Activated CD4-positive, alpha-beta T cell treated with anti-CD3 and anti-CD28 coated beads, Interleukin-2, amount 50 U/mL, for 1 hour (primary cell): ENCODE measurements at regions not wholly inside any gene's neighbourhood (a gene's known extent, or its start where the extent isn't known, plus 50 kb on each side); places are given as distances from the start of the nearest gene placed in this dataset.
"Not testable (repeated sequence)": the region's sequence is repeated elsewhere in the genome, so short reads cannot be mapped to it uniquely, and the experiment has no call there.

Experiments used
- DNase-seq: peaks from one replicate; pipeline ENCODE4 v3.0.0-alpha.2; 2020

DNA sequence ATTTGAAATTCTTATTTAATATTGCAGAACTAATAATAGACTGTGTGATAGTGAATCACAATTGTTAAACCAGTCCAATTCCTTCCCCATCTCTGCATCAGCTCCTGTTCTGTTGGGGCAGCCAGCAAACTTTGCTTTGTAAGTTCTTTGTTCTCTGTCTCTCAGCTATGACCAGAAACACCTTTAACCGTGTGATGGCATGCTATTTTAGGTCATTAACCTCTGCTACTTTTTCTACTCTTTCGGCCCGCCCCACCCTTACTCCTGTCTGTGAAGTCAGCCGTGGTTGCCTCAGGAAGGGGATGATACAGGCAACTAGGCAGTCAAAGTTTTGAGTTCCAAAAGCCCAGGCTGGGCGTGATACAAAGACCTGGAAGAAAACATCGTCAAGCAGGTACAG is 51.3 kb upstream of the EGFL6 start:
- DNase-seq: no peak

DNA sequence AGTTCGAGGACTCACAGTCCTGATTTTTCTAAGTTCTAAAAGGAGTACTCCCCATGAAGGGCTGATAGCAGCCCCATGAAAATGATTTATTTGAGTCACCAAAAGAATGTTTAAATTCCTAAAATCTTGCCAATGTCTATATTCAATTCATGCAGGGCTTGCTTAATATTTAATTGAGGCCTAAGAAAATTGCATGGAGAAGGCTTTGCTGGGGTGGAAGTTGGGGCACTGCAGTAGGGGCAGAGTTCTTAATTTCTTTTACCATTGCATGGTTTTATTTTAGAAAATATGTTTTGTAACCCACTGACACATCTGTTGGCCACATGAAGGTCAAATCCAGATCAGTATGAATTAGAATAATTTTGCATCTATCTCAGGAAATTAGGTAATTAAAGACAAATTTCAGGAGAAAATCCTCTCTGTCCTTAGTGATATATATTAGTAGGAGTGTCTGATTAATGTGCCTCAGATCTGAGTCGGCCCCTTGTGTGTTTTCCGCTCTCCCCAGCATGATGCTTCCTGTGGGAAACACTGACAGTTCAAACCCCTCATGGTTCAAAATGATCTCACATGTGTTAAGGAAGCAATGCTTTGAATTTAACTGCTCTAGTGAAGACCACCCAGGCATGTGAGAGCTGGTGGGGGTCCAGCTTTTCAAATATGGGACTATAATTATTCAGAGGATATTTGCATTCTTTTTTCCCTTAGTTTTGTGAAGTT is 54.0 kb upstream of the EGFL6 start:
- DNase-seq: no peak

DNA sequence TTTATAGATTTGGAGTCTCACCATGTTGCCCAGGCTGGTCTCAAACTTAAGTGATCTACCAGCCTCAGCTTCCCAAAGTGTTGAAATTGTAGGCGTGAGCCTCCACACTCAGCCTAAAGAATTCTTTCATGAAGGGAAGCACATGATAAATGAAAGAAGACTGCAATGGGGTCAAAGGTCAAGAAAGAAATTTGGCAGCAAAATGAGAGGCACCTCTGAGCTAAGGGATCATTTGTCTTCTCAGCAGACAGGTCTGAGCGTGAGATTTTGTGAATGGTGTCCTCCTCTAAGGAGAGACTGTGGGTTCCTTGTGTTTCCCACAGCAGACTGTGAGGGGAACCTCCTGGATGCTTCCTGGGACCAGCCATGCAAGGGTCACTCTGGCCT is 57.5 kb upstream of the EGFL6 start:
- DNase-seq: no peak

DNA sequence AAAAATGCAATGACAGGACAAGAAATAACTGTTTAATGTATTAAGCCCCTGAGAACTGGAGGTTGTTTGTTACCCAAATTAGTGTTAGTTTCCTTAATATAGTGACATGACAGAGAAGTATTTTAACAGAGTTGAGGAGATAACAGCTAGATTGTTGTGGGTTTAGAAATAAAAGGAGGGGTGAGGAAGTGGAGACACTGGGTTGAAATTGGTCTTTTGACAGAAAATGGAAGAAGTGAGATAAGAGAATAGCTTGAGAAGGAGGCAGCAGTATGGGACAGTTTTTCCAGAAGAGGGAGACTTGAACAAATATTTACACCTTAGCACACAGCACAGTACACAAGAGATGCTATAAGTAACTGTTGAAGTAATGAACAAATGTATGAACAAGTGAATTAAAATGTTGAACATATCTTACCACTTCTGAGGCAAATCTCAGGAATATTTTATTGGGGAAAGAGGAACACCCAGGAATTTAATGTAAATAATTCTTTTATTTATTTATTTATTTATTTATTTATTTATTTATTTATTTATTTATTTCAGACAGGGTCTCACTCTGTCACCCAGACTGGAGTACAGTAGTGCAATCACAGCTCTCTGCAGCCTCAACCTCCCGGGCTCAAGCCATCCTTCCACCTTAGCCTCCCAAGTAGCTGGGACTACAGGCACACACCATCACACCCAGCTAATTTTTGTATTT is 58.0 kb upstream of the EGFL6 start:
- no peak for DNase-seq

DNA sequence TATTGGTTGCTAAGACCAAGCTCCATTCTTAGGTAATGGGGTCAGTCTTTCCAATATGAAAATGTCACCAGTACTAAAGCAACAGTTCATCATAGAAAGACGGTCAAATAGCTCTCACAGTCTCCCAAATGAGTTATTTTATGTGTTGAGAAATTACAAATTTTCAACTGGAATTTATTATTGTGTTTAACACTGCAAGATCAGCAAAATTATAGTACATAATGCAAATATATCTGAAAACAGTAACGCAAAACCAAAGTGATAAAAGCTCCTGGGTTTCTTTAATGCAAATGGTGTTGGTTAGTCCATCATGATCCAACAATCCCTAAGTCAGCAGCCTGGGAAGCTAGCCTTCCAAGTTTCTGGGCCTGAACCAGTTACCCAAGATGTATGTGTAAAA is 61.5 kb upstream of the EGFL6 start:
- no peak for DNase-seq

DNA sequence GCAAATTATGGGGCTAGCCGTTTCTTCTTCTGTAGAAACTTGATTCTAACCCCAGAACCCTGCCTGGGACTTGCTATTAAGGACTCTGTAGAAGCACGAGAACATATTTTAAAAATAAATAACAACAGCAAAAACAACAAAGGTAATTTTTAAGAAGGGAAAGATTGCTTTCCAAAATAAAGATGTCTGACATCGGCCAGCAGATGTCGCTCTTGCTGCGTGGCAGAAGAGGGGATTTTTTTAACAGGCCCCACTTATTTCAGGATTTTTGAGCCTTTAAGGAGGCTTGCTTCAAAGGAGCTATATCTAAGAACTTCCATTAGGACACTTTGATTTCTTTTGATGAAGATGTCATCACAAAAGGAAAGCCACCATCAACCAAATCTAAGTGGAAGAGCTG is 62.8 kb upstream of the EGFL6 start:
- peak; percentile 49 for DNase-seq

DNA sequence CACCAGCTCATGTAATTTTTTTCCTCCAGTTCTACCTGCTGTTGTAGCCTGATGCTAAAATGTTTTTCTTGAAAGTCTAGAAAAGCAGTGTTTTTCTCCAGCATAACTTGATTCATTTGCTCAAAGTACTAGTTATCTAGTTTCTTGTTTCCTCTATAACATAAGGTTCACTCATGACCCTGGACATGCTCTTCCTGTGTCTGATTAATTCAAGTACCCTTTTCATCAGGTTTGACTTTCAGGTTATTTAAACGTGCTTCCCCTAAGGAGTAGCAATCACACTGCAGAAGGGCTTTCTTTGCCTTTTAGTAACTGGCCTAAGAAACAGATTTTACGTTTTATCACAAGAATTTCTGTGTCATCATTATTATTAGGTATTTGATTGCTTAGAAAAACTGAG is 66.8 kb upstream of the EGFL6 start:
- DNase-seq: no peak

DNA sequence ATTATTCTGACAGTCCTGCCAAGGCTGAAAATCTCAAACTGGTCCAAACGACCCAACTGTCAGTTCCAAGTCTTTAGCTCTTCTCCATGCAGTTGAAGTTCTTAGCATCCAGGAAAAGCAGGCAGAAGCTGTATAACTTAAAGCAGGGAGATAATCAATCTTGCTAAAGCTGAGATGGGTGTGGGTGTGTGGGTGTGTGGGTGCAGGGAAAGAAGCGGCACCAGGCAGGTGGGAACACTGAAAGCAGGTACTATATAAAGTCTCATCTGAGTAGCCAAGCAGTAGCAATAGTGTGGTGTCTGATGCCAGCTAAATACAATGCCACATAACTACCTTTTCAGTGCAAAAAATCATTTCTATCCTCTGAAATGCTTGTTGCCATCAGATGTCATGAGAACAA is 69.7 kb upstream of the EGFL6 start:
- no peak for DNase-seq

DNA sequence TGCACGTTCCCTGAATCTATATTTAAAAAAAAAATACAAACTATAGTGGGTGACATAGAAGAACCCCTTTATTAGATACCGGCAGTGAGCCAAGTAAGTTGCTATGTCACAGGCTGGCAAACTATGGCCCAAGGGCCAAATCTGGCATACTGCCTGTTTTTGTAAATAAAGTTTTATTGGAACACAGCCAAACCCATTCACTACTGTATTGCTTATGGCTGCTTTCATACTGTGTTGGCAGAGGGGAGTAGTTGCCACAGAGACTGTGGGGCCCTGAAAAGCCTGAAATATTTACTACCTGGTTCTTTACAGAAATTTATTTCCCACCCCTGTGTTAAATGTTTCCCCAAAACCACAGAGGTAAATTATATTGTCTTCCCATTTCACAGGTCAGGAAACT is 71.2 kb upstream of the EGFL6 start:
- DNase-seq: no peak

DNA sequence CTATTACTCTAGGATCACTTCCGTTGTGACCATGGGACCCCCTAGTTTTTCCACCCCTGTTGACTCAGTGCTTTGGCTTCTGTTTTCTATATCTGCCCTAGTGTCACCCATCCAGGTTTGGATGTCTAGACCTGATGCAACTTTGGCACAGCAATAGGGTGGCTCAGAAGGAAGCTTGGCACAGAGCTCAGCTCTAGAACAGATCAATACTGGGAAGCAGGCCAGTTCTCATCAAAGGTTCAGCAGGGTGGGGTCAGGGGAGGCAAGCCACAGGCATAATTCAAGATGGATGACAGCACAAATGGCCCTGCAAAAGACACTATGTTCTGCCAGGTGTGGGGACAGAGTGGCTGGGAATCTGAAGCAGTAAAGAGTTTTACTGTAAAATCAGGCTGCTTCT is 74.2 kb upstream of the EGFL6 start:
- DNase-seq: no peak

DNA sequence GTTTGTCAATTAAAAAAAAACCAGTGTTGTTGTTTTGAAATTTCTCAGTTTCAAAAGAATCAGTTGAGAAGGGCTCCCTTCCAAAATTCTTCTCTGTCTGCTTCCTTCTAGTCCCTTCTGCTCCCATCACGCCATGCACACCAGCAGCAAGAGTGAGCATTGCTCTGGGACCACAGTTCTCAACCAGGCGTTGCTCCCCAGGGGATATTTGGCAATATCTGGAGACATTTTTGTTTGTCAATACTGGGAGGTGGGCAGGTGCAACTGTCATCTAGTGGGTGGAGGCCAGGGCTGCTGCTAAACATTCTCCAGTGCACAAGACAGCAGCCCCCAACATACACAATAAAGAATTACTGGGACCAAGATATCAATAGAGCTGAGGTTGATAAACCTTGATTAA is 74.8 kb upstream of the EGFL6 start:
- no peak for DNase-seq

DNA sequence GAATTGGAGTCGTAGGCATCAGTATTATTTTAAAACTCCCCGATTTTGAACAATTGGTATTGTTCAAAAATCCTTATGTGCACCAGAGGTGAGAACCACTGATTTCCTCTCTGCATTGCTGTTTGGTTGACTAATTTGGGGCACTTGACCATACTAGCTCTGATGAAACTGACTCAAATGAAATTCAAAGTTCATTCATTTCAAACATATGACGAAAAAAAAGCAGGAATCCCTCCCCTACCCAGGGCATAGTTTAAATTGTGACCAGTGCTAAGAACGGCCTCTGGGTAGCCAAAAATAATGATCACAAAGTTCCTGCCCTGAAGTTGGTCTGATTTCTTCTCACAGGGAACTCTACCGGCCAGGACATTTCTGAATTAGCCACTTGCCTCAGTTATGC is 75.7 kb upstream of the EGFL6 start:
- no peak for DNase-seq

DNA sequence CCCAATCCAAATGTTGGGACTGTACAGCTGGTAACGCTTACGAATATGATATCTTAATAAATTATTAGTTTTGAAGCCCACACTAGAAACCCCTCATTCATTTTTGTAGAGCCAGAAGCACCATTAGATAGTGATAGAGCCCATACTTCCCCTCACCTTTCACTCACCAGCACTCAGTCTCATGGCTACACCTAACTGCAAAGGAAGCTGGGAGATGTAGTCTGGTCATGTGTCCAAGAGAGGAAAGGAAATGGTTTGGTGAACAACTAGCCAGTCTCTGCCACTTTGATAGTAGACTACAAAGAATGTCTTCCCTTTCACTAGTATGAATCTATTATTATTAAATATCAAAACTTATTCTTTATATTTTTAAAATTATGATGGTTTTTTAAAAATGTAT is 77.1 kb upstream of the EGFL6 start:
- no peak for DNase-seq

DNA sequence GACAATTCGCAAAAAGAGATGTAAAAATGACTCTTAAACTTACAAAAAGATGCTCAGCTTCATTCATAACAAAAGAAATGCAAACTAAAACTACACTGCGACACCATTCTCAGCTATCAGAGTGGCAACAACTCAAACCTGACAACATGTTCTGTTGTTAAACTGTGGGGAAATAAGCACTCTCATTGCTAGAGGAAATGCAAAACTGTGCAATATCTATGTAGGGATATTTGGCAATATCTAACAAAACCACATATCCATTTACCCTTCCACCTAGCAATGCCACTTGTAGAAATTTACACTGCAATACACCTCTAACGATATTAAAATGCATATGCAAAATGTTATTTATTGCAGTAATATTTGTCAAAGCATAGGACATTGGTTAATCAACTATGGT is 78.3 kb upstream of the EGFL6 start:
- DNase-seq: no peak

DNA sequence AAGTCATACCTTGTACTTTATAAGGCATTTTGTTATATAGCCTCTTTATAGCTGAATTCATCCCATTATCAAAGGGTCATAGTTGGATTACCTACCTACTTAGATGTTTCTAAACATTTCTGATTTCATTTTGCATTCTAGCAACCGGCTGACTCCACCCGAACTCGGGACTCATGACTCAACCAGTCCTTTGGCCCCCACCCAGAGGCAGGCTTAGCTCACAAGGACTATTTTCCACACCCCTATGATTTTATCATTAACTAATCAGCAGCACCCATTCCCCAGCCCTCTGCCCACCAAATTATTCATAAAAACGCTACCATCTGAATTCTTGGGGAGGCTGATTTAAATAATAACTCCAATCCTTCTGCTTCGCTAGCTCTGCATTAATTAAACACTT is 79.9 kb upstream of the EGFL6 start:
- no peak for DNase-seq

DNA sequence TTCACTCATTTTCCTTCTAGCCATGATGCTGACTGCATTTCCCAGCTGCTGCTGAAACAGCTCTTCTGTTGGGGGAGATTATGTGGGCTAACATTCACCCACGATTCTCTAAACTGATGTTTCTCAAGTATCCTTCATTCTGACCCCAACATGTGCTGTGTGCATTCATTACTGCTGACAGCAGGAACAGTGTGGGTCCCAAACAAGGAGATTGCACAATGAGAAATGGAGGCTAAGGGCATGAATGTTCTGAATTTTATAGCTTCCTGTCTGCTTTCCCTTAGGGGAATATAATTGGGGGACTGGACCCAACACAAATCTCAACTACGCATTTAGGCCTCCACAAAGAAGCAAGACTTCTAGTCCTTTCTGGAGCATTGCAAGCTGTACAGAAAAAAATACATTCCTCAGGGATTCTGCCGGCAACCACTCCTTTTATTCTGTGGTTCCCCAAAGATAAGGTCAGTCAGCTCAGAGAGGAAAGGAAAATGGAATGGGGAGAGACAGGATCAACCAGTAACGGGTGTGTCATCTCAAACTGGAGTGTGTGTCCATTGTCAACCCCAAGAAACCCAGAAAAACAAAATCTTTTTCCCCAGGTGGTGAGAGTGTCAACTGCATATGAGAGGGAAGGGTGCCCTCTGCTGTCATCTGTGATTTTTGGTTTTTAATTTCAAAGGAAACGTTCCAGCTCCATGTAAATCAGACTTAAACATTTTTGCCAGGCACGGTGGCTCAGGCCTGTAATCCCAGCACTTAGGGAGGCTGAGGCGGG is 81.5 kb upstream of the EGFL6 start:
- DNase-seq: peak; percentile 22

DNA sequence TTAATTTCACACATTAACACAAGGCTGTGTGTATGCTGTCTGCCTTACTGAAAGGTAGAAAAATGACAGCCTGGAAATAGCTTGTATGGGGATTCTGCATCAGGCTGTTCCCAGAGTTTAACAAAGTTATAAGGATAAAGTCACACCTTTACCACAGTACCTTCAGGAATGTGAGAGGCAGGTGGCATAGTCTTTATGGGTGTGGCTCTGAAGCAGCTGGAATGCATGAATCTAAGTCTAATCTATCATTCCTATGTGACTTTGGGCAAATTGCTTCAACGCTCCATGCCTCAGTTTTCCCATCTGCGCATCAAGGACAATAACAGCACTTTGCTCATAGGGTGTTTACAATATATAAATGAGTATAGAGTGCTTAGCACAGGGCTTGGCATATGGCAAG is 84.2 kb upstream of the EGFL6 start:
- DNase-seq: no peak

DNA sequence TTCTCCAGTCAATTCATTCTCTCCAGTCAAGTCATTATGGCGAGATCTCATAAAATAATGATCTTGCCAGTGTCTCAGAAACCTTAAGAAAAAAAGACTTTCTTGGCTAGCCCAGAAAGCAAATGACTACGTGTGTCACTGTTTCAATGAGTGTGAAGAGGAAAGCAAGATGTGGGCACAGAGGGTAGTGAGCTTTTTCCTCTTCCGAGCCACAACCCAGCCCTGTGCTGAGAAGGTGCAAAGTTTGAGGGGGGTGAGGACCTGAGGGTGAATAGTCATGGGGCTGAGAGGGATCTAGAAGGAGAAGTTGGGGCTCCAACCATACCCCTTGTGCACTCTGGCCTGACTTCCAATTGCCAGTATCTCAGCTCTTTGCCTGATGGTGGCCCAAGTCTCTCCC is 85.6 kb upstream of the EGFL6 start:
- no peak for DNase-seq

DNA sequence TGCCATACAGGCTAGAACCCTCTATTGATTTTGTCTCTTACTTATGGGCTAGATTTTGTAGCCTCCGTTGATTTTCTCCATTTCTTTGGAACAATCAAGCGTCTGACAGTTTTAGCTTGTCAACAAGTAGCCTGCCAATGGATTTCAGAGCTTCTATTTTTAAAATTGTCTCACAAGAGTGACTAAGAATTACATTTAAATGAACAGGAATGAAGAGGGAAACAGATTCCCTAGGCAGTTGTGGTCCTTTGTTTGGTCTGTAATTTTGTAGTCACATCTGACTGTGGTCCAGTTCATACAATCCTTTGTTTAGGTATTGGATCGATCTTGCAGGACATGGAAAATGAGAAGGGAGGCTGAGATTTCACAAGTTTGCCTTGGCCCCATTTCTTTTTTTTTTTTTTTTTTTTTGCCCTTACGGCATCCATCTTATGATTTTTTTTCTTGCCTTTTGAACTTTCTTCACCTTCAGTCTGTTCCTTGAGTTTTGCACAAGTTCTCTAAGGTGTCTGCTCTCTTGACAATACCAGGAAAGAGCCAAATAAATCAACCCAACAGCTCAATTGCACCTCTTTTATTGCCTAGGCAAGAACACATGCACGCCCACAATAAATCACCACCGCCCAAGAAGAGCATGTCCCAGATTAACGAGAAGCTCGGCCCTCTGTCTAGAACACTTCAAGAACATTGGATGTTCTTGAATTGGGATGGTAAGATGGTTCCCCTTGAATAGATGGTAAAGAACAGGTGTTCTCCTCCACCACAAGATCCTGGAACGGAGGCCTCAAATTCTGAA is 86.5 kb upstream of the EGFL6 start:
- no peak for DNase-seq

DNA sequence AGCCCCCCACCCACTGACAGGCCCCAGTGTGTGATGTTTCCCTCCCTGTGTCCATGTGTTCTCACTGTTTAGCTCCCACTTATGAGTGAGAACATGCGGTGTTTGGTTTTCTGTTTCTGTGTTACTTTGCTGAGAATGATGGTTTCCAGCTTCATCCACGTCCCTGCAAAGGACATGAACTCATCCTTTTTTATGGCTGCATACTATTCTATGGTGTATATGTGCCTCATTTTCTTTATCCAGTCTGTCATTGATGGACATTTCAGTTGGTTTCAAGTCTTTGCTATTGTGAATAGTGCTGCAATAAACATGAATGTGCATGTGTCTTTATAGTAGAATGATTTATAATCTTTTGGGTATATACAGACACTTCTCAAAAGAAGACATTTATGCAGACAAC is 88.6 kb upstream of the EGFL6 start:
- not testable (repeated sequence) for DNase-seq

DNA sequence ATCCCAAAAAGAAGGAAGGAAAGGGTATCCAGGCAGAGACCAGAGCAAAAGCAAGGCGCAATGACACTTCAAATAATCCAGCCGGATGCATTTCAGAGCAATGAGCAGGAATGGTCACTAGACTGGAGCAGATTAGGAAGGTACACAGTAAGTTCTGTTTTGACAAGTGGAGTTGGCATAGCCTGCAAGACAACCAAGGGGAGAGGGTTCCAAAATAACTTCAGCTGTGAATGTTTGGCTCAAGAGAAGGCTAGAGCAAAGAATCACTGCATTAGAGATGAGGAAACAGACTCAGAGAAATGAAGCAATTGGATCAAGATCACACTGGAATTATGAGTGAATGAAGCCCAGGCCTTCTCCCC is 90.0 kb upstream of the EGFL6 start:
- DNase-seq: no peak

DNA sequence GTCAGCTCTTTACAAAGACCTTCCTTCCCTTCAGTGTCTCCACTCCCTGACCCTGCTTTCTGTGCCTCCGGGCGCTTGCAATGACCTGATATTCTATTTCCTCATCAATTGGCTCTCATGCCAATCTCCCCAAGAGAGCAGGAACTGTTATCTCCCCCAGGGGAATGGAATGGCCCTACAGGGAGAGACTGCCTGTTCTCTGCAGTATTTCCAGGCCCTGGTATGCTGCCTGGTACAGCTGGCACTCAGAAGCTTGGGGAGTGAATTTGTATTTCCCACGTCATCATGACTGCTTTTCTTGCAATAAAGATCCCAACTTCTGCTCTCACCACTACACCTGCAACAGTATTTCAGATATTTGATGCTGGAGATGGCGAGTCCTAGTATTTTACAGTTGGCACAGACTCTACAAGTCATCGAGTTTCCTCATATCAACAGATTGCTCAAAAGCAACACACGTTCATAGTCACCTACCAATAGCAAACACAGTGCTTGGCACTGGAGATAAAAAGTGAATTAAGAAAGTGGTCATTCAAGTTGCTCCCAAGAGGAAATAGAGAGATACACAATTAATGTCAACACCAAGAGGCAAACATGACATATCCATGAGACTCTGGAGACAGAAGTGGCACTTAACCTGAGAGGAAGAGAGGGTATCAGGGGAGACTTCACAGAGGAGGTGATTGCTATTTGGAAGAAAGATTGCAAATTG is 90.5 kb upstream of the EGFL6 start:
- no peak for DNase-seq

DNA sequence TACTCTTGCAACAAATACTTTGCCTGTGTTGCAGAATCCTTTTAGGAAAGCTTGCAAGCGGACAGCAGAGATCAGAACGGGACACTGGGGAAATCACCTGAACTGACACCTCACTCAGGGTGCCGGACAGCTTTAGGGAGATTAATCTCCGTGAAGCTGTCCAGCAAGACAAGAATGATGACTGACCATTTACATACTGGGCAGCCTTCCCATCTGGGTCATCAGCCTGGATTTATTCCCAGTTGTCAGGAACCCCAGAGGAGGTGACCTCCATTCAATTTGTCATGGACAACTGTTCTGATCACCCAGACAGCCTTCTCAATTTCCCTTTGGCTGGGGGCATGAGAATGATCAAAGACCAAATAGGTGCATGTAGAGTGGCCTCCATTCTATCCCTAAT is 93.0 kb upstream of the EGFL6 start:
- DNase-seq: no peak
